ENCODE measurements at regions not wholly inside any gene's neighbourhood (a gene's known extent, or its start where the extent isn't known, plus 50 kb on each side); places are given as distances from the start of the nearest gene placed in this dataset.
"Not testable (repeated sequence)": the region's sequence is repeated elsewhere in the genome, so short reads cannot be mapped to it uniquely, and the experiment has no call there.

- no peak for DNase-seq (ENCODE audit: low spot score)
Observed at GRCh38 chr6:27624694-27625262, 151.9 kb upstream of the ZNF184 start.

GRCh38 chr6:27623103-27623502 is 150.2 kb upstream of the ZNF184 start:
- no peak for DNase-seq (ENCODE audit: low spot score)

- no peak for DNase-seq (ENCODE audit: low spot score)
Observed at GRCh38 chr6:27619436-27619835, 146.5 kb upstream of the ZNF184 start.

GRCh38 chr6:27617700-27618689 is 145.1 kb upstream of the ZNF184 start:
- no peak for DNase-seq (ENCODE audit: low spot score)

GRCh38 chr6:27617046-27617687 is 144.3 kb upstream of the ZNF184 start:
- no peak for DNase-seq (ENCODE audit: low spot score)

GRCh38 chr6:27616328-27617045 is 143.6 kb upstream of the ZNF184 start:
- no peak for DNase-seq (ENCODE audit: low spot score)

GRCh38 chr6:27611451-27611850 is 138.5 kb upstream of the ZNF184 start:
- DNase-seq (ENCODE audit: low spot score): no peak

GRCh38 chr6:27608916-27609883 is 136.3 kb upstream of the ZNF184 start:
- no peak for DNase-seq (ENCODE audit: low spot score)

GRCh38 chr6:27605401-27606342 is 132.8 kb upstream of the ZNF184 start:
- no peak for DNase-seq (ENCODE audit: low spot score)

- no peak for DNase-seq (ENCODE audit: low spot score)
Observed at GRCh38 chr6:27604986-27605385, 132.1 kb upstream of the ZNF184 start.

- no peak for DNase-seq (ENCODE audit: low spot score)
Observed at GRCh38 chr6:27601668-27602254, 128.9 kb upstream of the ZNF184 start.

- no peak for DNase-seq (ENCODE audit: low spot score)
Observed at GRCh38 chr6:27599859-27600532, 127.1 kb upstream of the ZNF184 start.

- DNase-seq (ENCODE audit: low spot score): not testable (repeated sequence)
Observed at GRCh38 chr6:27597031-27597567, 124.2 kb upstream of the ZNF184 start.

- DNase-seq (ENCODE audit: low spot score): no peak
Observed at GRCh38 chr6:27593861-27594260, 121.0 kb upstream of the ZNF184 start.

- no peak for DNase-seq (ENCODE audit: low spot score)
Observed at GRCh38 chr6:27593200-27593818, 120.4 kb upstream of the ZNF184 start.

GRCh38 chr6:27592481-27593199 is 119.7 kb upstream of the ZNF184 start:
- DNase-seq (ENCODE audit: low spot score): no peak

Data from ureter (tissue), 1 donor.